Upper lobe of left lung (tissue), 4 donors: ENCODE measurements at regions not wholly inside any gene's neighbourhood (a gene's known extent, or its start where the extent isn't known, plus 50 kb on each side); places are given as distances from the start of the nearest gene placed in this dataset.

ENCODE experiments used
- CTCF ChIP-seq, 6 experiments: fragments of 450-650 bp in 4 of 6; fragments of 200-600 bp in 2 of 6; sonication (generic) in 2 of 6; IDR thresholded peaks; one replicate each; pipeline ENCODE4 v1.5.1; 2016 to 2019; ENCODE audit warnings: antibody characterized with exemption in 6 of 6
- EP300 ChIP-seq, 4 donors: sonication (generic); formaldehyde crosslinking; IDR thresholded peaks; one replicate each; pipeline ENCODE4 v1.5.1; 2017; ENCODE audit warnings: antibody characterized with exemption in 4 of 4, control low read depth in 2 of 4
- POLR2AphosphoS5 ChIP-seq, 2 donors: sonication (generic); formaldehyde crosslinking; IDR thresholded peaks; one replicate each; pipeline ENCODE4 v1.5.1; 2017; ENCODE audit warnings: antibody characterized with exemption in 2 of 2

GRCh38 chr12:78683626-78684025, 180.9 kb upstream of the SYT1 start:
- TF ChIP-seq CTCF (IDR thresholded peaks at IDR 0.05) (no peak), EP300 (IDR thresholded peaks at IDR 0.05) (no peak), POLR2AphosphoS5 (IDR thresholded peaks at IDR 0.05) (no peak)
